ENCODE measurements at regions not wholly inside any gene's neighbourhood (a gene's known extent, or its start where the extent isn't known, plus 50 kb on each side); places are given as distances from the start of the nearest gene placed in this dataset.

DNA sequence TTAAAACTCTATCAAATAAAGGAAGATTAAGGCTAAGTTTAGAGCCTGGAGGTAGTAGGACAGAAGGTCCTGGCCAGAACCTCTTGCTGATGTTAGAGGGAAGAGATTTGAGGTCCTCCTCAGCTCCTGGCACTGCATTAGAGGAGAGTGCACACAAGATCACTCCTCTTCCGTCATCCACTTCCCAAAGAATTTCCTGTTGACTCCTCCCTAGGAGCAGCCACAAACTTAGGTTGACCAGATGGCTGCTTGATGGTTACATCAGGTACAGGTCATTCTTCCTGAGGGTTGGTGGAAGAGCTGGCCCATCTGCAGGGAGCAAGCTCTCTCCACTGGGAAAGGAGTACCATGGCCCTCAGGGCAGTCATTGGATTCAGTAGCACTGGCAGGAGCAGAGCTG is 93.9 kb upstream of the IL33 start:
- Histone ChIP-seq H3F3A (ENCODE audit: low read length, unreplicated experiment) (no peaks in the 10 kb centered on the region), H3K9me3 (ENCODE audit: low read length) (no peaks in the 10 kb centered on the region), H3K79me2 (ENCODE audit: low read length) (no peaks in the 10 kb centered on the region), H3K36me3 (ENCODE audit: low read depth, low read length) (no peaks in the 10 kb centered on the region), H3K27ac (ENCODE audit: low read length) (no peak overlapping the region), H4K20me1 (ENCODE audit: low read length) (no peaks in the 10 kb centered on the region), H3K9ac (ENCODE audit: low read length) (no peak overlapping the region), H3K9me2 (replicated peaks; ENCODE audit: low read length) (no peaks in the 10 kb centered on the region), H3K27me3 (ENCODE audit: low read length) (no peaks in the 10 kb centered on the region), H3K4me1 (ENCODE audit: insufficient read depth, low read length) (no peaks in the 10 kb centered on the region), H3K4me3 (ENCODE audit: low read length) (no peak overlapping the region), H2AFZ (ENCODE audit: low read length) (no peak overlapping the region), H3K4me2 (ENCODE audit: low read length) (no peak overlapping the region)
- DNase-seq (no peak), ATAC-seq (no peak)
- CTCF ChIA-PET, result no interaction called here
- POLR2A ChIA-PET (ENCODE audit: unreplicated experiment), result no interaction called here
- intact Hi-C loops (cut with micrococcal nuclease), result no loop called here
- no peak for TF ChIP-seq EZH2phosphoT487 (IDR thresholded peaks at IDR 0.05; ENCODE audit: borderline replicate concordance, low read length)
- no peak for TF ChIP-seq CTCF (conservative IDR thresholded peaks at IDR 0.05; ENCODE audit: low read depth, low read length)
- TF ChIP-seq EZH2 (IDR thresholded peaks at IDR 0.05; ENCODE audit: low read length, unreplicated experiment), result no peak
- no TSS peak for BruUV-seq (replicated peaks)

DNA sequence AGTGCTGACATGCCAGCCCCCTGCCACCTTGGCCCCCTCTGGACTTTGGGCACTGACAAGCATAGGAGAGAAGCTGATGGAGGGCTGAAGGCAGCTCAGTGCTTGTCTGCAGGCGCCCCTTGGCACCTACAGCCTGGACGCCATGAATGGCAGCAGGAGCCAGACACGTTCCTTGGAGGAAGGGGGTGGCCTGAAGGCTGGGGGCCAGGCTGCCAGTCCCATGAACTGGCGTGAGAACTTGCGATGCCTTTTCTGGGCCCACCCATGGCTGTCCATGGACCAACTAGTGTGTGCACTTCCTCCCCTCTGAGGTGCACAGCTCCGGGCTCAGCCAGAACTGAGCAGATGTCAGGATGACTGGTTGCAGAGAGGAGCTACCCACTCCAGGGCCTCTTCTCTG is 99.0 kb upstream of the RANBP6 start:
- no peak overlapping the region for H2AFZ ChIP-seq (ENCODE audit: low read length)
- ChIA-PET CTCF (no interaction called here), POLR2A (ENCODE audit: unreplicated experiment) (no interaction called here)
- H3K9me3 ChIP-seq (ENCODE audit: low read length), result no peaks in the 10 kb centered on the region
- H3K4me2 ChIP-seq (ENCODE audit: low read length), result no peak overlapping the region
- no peaks in the 10 kb centered on the region for H3K9me2 ChIP-seq (replicated peaks; ENCODE audit: low read length)
- TF ChIP-seq EZH2phosphoT487 (IDR thresholded peaks at IDR 0.05; ENCODE audit: borderline replicate concordance, low read length) (no peak), CTCF (conservative IDR thresholded peaks at IDR 0.05; ENCODE audit: low read depth, low read length) (no peak), EZH2 (IDR thresholded peaks at IDR 0.05; ENCODE audit: low read length, unreplicated experiment) (no peak)
- no peaks in the 10 kb centered on the region for H4K20me1 ChIP-seq (ENCODE audit: low read length)
- H3K27ac ChIP-seq (ENCODE audit: low read length), result no peak overlapping the region
- BruUV-seq (replicated peaks), result no TSS peak
- no peak overlapping the region for H3K9ac ChIP-seq (ENCODE audit: low read length)
- H3K4me1 ChIP-seq (ENCODE audit: insufficient read depth, low read length), result peaks cover 6% of the 10 kb centered on the region
- DNase-seq (no peak), ATAC-seq (no peak)
- H3K79me2 ChIP-seq (ENCODE audit: low read length), result no peaks in the 10 kb centered on the region
- H3K36me3 ChIP-seq (ENCODE audit: low read depth, low read length), result no peaks in the 10 kb centered on the region
- intact Hi-C loops (cut with micrococcal nuclease), result no loop called here
- H3K4me3 ChIP-seq (ENCODE audit: low read length), result no peak overlapping the region
- H3K27me3 ChIP-seq (ENCODE audit: low read length), result no peaks in the 10 kb centered on the region
- no peaks in the 10 kb centered on the region for H3F3A ChIP-seq (ENCODE audit: low read length, unreplicated experiment)

DNA sequence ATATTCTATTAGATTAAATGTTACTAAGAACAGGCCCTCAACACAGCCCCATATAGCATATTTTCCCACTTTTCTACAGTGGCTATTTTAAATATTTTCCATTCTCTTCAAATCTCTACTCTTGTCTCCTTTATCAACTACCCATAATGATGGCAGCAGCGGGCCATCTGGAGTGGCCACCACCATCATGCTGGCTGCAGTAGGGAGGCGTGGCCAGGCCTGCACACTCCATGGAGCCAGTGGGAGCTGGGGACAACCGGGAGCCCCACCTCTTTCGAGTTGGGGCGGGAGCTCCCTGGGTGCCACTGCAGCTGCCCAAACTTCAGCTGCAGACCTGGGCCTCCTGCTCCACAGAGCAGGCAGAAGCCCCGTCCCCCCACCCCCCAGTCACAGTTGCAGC is 98.4 kb upstream of the RANBP6 start:
- H3K79me2 ChIP-seq (ENCODE audit: low read length), result no peaks in the 10 kb centered on the region
- CTCF ChIA-PET, result no interaction called here
- TF ChIP-seq CTCF (conservative IDR thresholded peaks at IDR 0.05; ENCODE audit: low read depth, low read length) (no peak), EZH2phosphoT487 (IDR thresholded peaks at IDR 0.05; ENCODE audit: borderline replicate concordance, low read length) (no peak), EZH2 (IDR thresholded peaks at IDR 0.05; ENCODE audit: low read length, unreplicated experiment) (no peak)
- no peak overlapping the region for H2AFZ ChIP-seq (ENCODE audit: low read length)
- H3K27me3 ChIP-seq (ENCODE audit: low read length), result no peaks in the 10 kb centered on the region
- H3K9me3 ChIP-seq (ENCODE audit: low read length), result no peaks in the 10 kb centered on the region
- no peak overlapping the region for H3K4me3 ChIP-seq (ENCODE audit: low read length)
- no peak overlapping the region for H3K27ac ChIP-seq (ENCODE audit: low read length)
- H3K4me1 ChIP-seq (ENCODE audit: insufficient read depth, low read length), result peaks cover 11% of the 10 kb centered on the region
- DNase-seq (no peak), ATAC-seq (no peak)
- BruUV-seq (replicated peaks), result no TSS peak
- H4K20me1 ChIP-seq (ENCODE audit: low read length), result no peaks in the 10 kb centered on the region
- no peaks in the 10 kb centered on the region for H3K36me3 ChIP-seq (ENCODE audit: low read depth, low read length)
- intact Hi-C loops (cut with micrococcal nuclease), result no loop called here
- H3K4me2 ChIP-seq (ENCODE audit: low read length), result no peak overlapping the region
- H3K9ac ChIP-seq (ENCODE audit: low read length), result no peak overlapping the region
- POLR2A ChIA-PET (ENCODE audit: unreplicated experiment), result no interaction called here
- no peaks in the 10 kb centered on the region for H3F3A ChIP-seq (ENCODE audit: low read length, unreplicated experiment)
- H3K9me2 ChIP-seq (replicated peaks; ENCODE audit: low read length), result no peaks in the 10 kb centered on the region

Measured in PC-3 (cell line).